ENCODE measurements at regions not wholly inside any gene's neighbourhood (a gene's known extent, or its start where the extent isn't known, plus 50 kb on each side); places are given as distances from the start of the nearest gene placed in this dataset.

- DNase-seq (ENCODE audit: low read depth, low spot score) = no peak
These were observed 80.4 kb upstream of the CLEC14A start for GRCh38 chr14:38336298-38336697.

- DNase-seq (ENCODE audit: low read depth, low spot score) = no peak
These were observed 74.4 kb upstream of the CLEC14A start for GRCh38 chr14:38330275-38330674.

GRCh38 chr14:38329246-38329645 is 73.4 kb upstream of the CLEC14A start:
- DNase-seq (ENCODE audit: low read depth, low spot score) = no peak

GRCh38 chr14:38316922-38317321 is 61.0 kb upstream of the CLEC14A start:
- no peak for DNase-seq (ENCODE audit: low read depth, low spot score)

- DNase-seq (ENCODE audit: low read depth, low spot score) = no peak
These were observed 55.8 kb upstream of the CLEC14A start for GRCh38 chr14:38311655-38312054.

GRCh38 chr14:38310420-38310995 is 54.6 kb upstream of the CLEC14A start:
- no peak for DNase-seq (ENCODE audit: low read depth, low spot score)

GRCh38 chr14:38309522-38310277 is 53.8 kb upstream of the CLEC14A start:
- no peak for DNase-seq (ENCODE audit: low read depth, low spot score)

Data from pulmonary artery endothelial cell (primary cell).